HG03520 (cell line): ENCODE measurements at regions not wholly inside any gene's neighbourhood (a gene's known extent, or its start where the extent isn't known, plus 50 kb on each side); places are given as distances from the start of the nearest gene placed in this dataset.
"Not testable (repeated sequence)": the region's sequence is repeated elsewhere in the genome, so short reads cannot be mapped to it uniquely, and the experiment has no call there.

ENCODE experiments used
- ATAC-seq: cut with Tn5 transposase; IDR thresholded peaks from one replicate; pipeline ENCODE4 v1.9.1; 2021; ENCODE audit warnings: mild to moderate bottlenecking, moderate library complexity; ENCODE audit not compliant: unreplicated experiment

GRCh38 chr6:84975316-84975715 is 210.9 kb upstream of the TBX18 start:
- no peak for ATAC-seq

GRCh38 chr6:84973606-84974005 is 209.2 kb upstream of the TBX18 start:
- no peak for ATAC-seq

DNA sequence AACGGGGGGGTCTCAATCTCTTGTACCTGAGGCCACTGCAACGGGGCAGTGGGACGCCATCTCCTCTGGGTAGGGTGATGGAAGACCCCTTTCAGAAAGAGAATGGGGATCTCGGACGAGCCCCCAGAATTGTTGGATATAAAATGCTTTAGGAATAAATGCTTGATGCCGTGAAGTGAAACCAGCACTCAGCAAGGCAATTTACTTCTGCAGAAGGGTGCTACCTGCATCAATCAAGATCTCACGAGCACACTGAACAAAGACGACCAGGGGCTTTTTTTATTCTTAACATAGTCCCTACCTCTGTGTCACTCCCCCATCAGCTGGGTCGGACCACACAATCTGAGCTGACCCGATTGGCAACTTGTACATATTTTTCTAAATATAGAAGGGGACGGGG is 203.6 kb upstream of the TBX18 start:
- ATAC-seq = no peak

GRCh38 chr6:84967389-84967788 is 203.0 kb upstream of the TBX18 start:
- no peak for ATAC-seq

DNA sequence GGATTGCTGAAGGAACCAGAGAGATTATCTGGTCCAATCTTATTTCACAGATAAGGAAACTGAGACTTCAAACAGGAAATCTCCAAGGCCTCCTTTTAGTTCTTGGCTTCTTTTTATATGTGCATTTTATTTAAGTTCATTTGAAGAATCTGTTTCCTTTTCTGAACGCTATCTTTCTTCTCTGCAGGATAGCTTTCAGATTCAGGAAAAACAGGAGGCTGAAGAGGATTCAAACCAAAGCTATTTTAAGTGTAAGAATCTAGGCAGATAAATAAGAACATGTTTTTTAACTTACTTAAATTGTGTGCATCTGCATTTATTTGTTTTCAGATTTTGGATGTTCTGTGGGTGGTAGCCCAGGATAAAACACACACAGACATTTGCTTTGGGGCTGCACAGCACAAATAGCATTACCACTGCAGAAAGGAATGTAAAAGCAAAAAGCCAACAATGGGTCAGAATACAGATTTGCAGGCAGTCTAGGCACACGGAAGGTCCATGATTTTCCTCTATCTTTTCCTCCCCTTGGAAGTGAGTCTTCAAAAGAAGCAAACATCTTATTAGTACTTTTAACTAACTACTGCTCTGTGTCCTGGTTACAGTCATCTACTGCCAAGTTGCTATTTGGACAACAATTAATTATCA is 188.8 kb upstream of the TBX18 start:
- no peak for ATAC-seq

DNA sequence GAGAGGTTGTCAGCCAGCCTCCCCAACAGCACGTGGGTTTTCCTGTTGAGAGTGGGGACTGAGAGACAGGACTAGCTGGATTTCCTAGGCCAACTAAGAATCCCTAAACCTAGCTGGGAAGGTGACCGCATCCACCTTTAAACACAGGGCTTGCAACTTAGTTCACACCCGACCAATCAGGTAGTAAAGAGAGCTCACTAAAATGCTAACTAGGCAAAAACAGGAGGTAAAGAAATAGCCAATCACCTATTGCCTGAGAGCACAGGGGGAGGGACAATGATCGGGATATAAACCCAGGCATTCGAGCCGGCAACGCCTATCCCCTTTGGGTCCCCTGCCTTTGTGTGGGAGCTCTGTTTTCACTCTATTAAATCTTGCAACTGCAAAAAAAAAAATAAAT is 180.5 kb upstream of the TBX18 start:
- not testable (repeated sequence) for ATAC-seq

DNA sequence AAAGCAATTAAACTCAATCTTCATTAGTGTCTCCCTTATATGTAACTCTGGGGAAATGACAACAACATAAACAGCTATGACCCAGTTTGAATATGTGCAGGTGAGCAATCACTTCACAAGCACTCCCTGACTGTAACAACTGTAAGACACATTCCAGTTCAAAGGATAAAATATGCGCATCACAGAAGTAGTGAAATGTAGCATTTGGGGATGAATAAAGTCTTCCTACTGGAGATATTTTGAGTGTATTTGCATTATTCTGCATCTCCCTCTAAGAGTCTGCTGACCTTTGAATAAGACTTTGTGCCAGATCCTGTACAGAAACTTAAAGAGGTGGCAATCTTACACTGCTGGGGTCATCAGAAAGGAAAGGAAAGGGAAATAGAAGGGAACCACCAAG is 179.5 kb upstream of the TBX18 start:
- ATAC-seq = no peak

DNA sequence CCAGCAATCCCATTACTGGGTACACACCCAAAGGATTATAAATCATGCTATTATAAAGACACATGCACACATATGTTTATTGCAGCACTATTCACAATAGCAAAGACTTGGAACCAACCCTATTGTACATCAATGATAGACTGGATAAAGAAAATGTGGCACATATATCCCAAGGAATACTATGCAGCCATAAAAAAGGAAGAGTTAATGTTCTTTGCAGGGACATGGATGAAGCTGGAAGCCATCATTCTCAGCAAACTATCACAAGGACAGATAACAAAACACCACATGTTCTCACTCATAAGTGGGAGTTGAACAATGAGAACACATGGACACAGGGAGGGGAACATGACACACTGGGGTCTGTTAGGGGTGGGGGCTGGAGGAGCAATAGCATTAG is 177.2 kb upstream of the TBX18 start:
- ATAC-seq = not testable (repeated sequence)

- no peak for ATAC-seq
Observed at GRCh38 chr6:84929212-84929611, 164.8 kb upstream of the TBX18 start.

- ATAC-seq = no peak
Observed at GRCh38 chr6:84927551-84927950, 163.2 kb upstream of the TBX18 start.

DNA sequence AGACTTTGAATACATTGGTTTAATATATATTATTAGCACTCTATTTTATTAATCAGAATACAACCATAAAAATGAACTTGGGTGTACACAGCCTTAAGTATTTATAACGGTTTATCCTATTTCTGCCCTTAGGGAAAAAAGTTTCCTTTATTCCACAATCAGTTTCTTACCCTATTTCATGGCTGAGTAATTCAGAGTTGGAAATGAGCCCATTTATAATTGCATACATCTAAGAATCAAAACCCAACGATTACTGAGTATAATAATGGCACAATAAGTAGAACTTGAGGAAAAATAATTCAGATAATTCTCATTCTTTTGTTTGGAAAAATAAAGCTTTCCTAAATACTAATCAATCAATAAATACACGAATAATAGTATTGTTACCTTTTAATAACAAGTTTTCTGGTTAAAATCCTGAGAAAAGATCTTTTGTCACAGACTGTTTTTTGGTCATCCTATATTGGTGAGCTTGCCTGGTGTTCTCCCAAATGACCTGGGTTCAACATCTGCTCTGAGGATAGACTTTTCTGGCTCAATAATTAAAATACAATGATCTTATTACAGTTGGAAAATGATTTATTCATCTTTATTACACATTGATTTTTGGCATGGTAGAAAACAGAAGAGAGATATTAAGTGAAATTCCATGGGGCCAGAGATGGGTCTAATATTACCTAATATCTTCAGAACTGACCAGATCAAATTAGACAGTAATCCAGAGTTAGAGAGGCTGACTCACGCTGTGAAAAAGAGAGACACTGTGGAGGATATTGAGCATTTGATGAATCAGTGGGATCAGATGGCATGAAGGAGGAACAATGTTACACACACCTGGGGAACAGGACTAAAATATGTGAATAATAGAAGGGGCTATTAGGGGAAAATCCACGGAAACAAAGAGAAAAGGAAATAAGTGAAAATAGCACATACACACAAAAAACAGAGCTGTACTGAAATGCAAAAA is 162.1 kb upstream of the TBX18 start:
- ATAC-seq = no peak

DNA sequence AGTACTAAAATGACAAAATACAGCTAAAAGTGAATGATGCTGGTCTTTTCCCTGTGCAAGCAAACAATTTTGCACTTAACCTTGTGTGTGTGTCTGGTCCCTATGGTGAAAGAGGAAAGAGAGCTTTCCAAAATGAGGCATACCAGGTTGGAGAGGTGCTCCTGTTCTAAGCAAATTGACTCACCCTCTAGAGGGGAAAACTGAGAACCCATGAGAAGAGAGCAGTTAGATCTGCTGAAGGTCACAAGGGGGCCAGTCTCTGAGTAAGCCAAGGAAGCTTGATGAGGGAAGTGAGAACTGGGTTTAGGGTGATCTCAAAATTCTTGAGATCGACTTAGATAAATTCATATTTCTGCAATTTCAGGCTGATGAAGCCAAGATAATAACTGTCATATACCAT is 157.5 kb upstream of the TBX18 start:
- no peak for ATAC-seq

DNA sequence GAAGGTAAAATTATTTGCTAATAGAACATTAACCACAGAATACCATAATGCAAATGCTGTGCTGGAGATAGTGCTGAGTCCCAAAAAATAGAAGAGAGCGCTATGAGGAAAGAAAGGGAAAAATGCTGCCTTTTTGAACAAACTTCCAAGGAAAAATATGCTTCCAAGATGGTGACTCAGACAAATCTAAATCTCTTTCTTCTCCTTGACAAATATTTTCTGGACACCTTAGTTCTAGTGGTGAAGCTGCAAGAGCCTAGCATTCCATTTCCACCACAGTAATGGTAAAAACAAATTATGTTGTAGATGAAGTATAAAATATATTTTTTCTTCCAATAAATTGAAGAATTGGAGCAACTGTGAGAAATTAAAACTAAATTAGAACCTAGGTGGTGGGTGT is 155.6 kb upstream of the TBX18 start:
- no peak for ATAC-seq

GRCh38 chr6:84916704-84917103 is 152.3 kb upstream of the TBX18 start:
- ATAC-seq = no peak

DNA sequence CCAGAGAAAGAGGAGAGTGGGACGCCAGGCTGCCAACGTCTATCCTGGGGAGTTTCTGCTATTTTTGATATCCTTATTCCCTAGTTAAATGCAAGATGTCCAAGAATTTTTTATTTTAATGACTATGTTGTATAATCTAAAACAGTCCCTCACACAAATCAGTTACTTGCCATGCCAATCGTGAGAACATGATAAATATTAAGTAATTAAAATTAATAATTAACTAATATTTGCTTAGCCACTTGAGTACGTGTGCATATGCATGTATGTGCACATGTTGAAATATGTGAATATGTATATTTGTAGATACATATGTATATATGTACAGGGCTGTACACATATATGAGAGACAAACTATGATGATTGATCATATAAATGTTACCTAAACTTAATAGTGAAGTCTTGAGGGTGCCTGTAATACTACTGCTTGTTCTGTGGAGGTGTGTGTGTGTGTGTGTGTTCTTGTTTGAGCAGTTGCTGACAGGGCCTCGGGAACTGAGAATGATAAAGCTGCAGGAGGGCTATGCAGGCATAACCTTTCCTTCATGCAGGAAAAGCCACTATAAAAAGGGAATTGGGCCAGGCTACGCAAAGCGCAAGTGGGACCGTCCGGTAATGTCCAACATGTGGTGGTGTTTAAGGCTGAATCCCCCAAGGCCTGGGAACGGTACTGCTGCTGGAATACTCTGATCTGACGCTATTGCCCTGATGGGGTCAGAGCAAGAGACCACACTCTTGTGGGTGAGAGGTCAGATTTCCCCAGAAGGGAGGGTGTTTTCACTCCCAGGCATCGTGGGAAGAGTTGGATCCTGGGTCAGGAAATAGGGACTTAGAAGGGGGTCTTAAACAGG is 148.3 kb upstream of the TBX18 start:
- no peak for ATAC-seq

- ATAC-seq = no peak
Observed at GRCh38 chr6:84910906-84911607, 146.7 kb upstream of the TBX18 start.

DNA sequence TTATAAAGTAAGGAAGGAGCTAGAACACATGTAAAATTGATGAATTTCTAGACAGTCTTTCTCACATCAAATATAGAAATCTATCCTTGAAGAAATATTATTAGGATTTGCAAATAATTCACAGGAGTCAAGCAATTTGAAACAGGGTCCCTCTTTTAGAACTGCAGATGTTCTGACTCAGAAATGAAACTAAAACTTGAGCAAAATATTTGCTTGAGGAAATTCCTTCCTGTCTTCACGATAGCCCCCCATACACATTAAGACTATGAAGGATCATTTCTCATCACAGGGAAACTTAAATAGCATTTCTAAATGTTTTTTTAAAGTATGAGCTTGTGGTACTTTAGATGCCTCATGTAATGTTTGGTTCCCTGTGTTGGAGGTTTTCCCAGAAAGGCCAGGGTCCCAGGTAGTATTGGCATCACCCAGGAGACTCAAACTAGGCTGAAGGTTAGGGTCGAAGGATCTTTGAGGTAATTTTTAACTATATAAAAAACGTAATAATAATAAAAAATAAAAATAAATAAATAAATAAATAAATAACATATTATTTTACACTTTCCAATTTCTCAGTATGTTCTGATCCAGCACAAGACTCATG is 144.0 kb upstream of the TBX18 start:
- no peak for ATAC-seq

DNA sequence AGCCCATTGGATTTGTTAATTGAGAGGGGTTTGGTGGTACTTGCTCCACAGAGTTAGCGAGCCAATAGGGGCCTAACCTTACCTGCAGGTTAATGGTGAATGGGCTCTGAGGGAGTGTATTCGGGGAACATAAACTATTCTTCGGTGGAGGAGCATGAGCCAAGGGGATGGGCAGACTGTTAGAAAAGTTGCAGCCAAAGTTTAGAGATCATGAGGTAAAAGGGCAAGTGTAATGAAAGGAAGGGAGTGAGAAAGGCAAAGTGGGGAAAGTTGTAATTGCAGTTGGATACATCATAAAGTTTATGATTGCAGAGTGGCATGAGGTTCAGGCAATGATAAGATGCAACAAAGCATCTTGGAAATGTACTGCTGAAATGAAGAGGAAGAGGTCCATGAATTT is 142.1 kb upstream of the TBX18 start:
- no peak for ATAC-seq

- ATAC-seq = no peak
Observed at GRCh38 chr6:84905823-84906222, 141.4 kb upstream of the TBX18 start.

DNA sequence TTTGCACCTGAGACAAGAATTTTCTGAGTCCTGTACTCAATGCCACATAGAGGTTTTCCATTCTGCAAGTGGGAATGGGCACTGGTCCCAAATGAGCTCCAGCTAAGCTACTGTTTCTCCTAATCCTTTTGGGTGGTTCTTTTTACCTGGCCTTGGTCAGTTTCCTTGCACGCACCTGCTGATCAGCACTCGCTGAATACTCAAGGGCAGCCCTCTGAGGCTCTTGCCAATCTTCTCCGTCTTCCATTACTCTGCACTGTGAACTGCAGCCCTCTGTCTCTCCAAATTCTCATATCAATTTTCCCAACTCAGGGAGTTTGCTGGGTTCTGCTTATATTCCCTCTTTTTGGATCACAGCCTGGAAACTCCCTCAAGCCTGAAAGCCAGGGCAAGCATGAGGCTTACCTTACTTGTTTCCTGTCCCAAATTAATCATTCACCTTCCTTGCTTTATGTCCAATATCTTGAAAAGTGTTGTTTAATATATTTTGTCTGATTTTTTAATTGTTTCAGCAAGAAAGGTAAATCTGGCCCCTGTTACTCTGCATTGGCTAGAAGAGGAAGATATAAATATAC is 138.0 kb upstream of the TBX18 start:
- ATAC-seq = no peak
